Calu3 (cell line): ENCODE measurements at regions not wholly inside any gene's neighbourhood (a gene's known extent, or its start where the extent isn't known, plus 50 kb on each side); places are given as distances from the start of the nearest gene placed in this dataset.

ENCODE experiments used
- BruUV-seq: library from RNA; stranded (reverse); fragments of 400-500 nt; replicated peaks from 2 replicates; lab custom pipeline; 2021; lab: Mats Ljungman, UMichigan
- CTCF ChIA-PET: fragments of 300-600 bp; sonication (Branson Sonifier 250); formaldehyde crosslinking; loops from one replicate; lab custom pipeline; 2022; ENCODE audit warnings: antibody characterized with exemption; lab: Charles Lee
- DNase-seq: peaks from one replicate; pipeline ENCODE4 v3.0.0; 2022
- H3K27ac Mint-ChIP-seq: one replicate; pipeline ENCODE4 v1.8.0; 2022; ENCODE audit warnings: mixed read lengths; ENCODE audit not compliant: unreplicated experiment
- H3K27me3 Mint-ChIP-seq: one replicate; pipeline ENCODE4 v1.8.0; 2022; ENCODE audit warnings: mixed read lengths; ENCODE audit not compliant: unreplicated experiment
- H3K36me3 Mint-ChIP-seq: one replicate; pipeline ENCODE4 v1.8.0; 2022; ENCODE audit warnings: mild to moderate bottlenecking, moderate library complexity, mixed read lengths; ENCODE audit not compliant: insufficient read depth, unreplicated experiment
- H3K4me1 Mint-ChIP-seq: one replicate; pipeline ENCODE4 v1.8.0; 2022; ENCODE audit warnings: mild to moderate bottlenecking, low read depth, mixed read lengths; ENCODE audit not compliant: unreplicated experiment
- H3K4me3 Mint-ChIP-seq: one replicate; pipeline ENCODE4 v1.8.0; 2022; ENCODE audit warnings: mild to moderate bottlenecking, low read depth, moderate library complexity, mixed read lengths; ENCODE audit not compliant: unreplicated experiment
- H3K9me3 Mint-ChIP-seq: one replicate; pipeline ENCODE4 v1.8.0; 2022; ENCODE audit warnings: low read depth, mixed read lengths; ENCODE audit not compliant: unreplicated experiment
- CTCF ChIP-seq: fragments of 200-600 bp; IDR thresholded peaks from one replicate; pipeline ENCODE4 v1.8.0; 2022; ENCODE audit warnings: antibody characterized with exemption; ENCODE audit not compliant: unreplicated experiment
- intact Hi-C: fragments of 100-400 bp; cut with micrococcal nuclease; formaldehyde crosslinking; loops from one replicate; pipeline ENCODE4 v1.10.0; 2022; ENCODE audit not compliant: unreplicated experiment

DNA sequence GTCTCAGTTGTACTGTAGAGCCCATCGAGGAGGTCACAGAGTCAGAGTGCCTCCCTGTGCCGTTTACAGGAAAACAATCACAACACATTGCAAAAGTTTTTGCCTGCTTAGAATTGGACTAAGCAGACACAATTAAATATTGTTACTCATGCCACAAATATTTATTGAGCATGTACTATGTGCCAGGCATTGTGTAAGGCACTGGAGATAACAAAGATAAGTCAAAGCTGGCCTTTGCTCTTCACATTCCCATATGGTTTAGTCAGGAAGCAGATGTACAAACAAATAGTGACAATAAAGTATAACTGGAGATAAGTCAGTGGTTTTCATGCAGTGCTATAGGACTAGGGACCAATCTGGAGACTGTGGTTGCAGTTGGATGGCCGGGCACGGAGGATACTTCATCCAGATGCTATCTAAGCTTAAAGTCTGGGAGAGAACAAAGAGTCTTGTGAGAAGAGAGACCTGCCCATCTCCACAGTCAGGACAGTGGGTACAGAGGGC lies 550.7 kb downstream of the INSC start:
- CTCF ChIA-PET = interaction anchor here (0.9 to 1.6 kb wide), 2 partner anchors 11 to 15 kb away, joined by 3 to 8 read pairs; no protein-coding TSS in a partner anchor
- no peaks in the 10 kb centered on the region for H3K27me3 Mint-ChIP-seq
- H3K9me3 Mint-ChIP-seq = peaks cover 2% of the 10 kb centered on the region
- peaks cover 4% of the 10 kb centered on the region for H3K36me3 Mint-ChIP-seq
- H3K27ac Mint-ChIP-seq = peak overlapping the region; percentile 48
- DNase-seq = no peak
- H3K4me3 Mint-ChIP-seq = no peak overlapping the region
- peaks cover 45% of the 10 kb centered on the region for H3K4me1 Mint-ChIP-seq
- intact Hi-C loops = loop anchor here (10.0 kb wide), 1 partner anchor 949 kb away; no protein-coding TSS in a partner anchor
- no TSS peak for BruUV-seq
- no peak for TF ChIP-seq CTCF

DNA sequence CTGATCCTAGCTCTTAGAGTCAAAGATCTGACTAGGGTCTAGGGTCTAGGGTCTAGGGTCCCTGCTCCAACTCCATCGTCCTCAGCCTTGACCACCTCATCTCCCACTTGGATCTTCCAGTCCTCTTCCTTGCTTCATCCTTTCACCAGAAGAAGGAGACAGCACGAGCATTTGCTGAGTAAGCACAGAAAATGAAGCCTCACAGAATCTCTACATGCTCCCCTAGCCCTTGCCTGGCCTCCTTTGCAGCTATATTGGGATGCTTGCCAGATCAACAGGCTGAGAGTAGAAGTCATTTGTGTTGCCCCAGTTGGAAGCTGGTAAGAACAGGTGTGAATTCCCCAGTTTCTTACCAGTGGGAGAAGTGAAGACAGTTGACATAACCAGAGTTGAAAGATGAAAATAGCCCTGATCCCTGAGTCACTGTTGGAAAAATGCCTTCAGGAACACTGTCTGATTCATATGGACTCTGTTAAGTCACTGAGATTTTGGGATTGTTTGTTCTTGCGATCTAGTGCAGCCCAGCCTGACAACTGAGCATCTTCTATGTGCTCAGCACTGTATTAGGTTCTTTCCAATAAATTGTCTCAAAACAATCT lies 552.5 kb downstream of the INSC start:
- no TSS peak for BruUV-seq
- peaks cover 39% of the 10 kb centered on the region for H3K4me1 Mint-ChIP-seq
- no peak for DNase-seq
- intact Hi-C loops = loop anchor here (10.0 kb wide), 1 partner anchor 948 kb away; no protein-coding TSS in a partner anchor
- H3K9me3 Mint-ChIP-seq = peaks cover 2% of the 10 kb centered on the region
- TF ChIP-seq CTCF = no peak
- H3K36me3 Mint-ChIP-seq = peaks cover 4% of the 10 kb centered on the region
- H3K4me3 Mint-ChIP-seq = no peak overlapping the region
- H3K27me3 Mint-ChIP-seq = no peaks in the 10 kb centered on the region
- CTCF ChIA-PET = no interaction called here
- H3K27ac Mint-ChIP-seq = no peak overlapping the region

GRCh38 chr11:15668718-15669117 lies 554.0 kb downstream of the INSC start:
- no peak for TF ChIP-seq CTCF
- Mint-ChIP-seq H3K27me3 (no peaks in the 10 kb centered on the region), H3K9me3 (peaks cover 2% of the 10 kb centered on the region), H3K27ac (no peak overlapping the region), H3K4me3 (no peak overlapping the region), H3K36me3 (peaks cover 4% of the 10 kb centered on the region), H3K4me1 (peaks cover 24% of the 10 kb centered on the region)
- CTCF ChIA-PET = no interaction called here
- DNase-seq = no peak
- no TSS peak for BruUV-seq
- intact Hi-C loops = loop anchor here (10.0 kb wide), 1 partner anchor 946 kb away; no protein-coding TSS in a partner anchor

- H3K36me3 Mint-ChIP-seq = peaks cover 4% of the 10 kb centered on the region
- intact Hi-C loops = no loop called here
- no TSS peak for BruUV-seq
- peaks cover 6% of the 10 kb centered on the region for H3K4me1 Mint-ChIP-seq
- no peak for TF ChIP-seq CTCF
- no peak overlapping the region for H3K4me3 Mint-ChIP-seq
- H3K27ac Mint-ChIP-seq = no peak overlapping the region
- H3K9me3 Mint-ChIP-seq = peaks cover 2% of the 10 kb centered on the region
- DNase-seq = no peak
- CTCF ChIA-PET = no interaction called here
- H3K27me3 Mint-ChIP-seq = no peaks in the 10 kb centered on the region
Measured at GRCh38 chr11:15670520-15671070, 555.9 kb downstream of the INSC start.
